NK-92 treated with Interleukin-12 subunit alpha and Interleukin-12 subunit beta, amount 100 ng/mL, for 24 hours (cell line): ENCODE measurements at regions not wholly inside any gene's neighbourhood (a gene's known extent, or its start where the extent isn't known, plus 50 kb on each side); places are given as distances from the start of the nearest gene placed in this dataset.
"Not testable (repeated sequence)": the region's sequence is repeated elsewhere in the genome, so short reads cannot be mapped to it uniquely, and the experiment has no call there.

Experiments
- DNase-seq: peaks from one replicate; lab custom pipeline; 2025; lab: John Stamatoyannopoulos, UW

- not testable (repeated sequence) for DNase-seq
These were observed 52.3 kb upstream of the FRG1 start for GRCh38 chr4:189888407-189888806.
